A673 (cell line): ENCODE measurements at regions not wholly inside any gene's neighbourhood (a gene's known extent, or its start where the extent isn't known, plus 50 kb on each side); places are given as distances from the start of the nearest gene placed in this dataset.

Experiments used
- EZH2 ChIP-seq: fragments of 200-600 bp; sonication (generic); IDR thresholded peaks from 2 replicates; pipeline ENCODE4 v1.6.1; 2017; ENCODE audit warnings: borderline replicate concordance, low read depth, mild to moderate bottlenecking, mixed read lengths, antibody characterized with exemption, low read length; ENCODE audit not compliant: poor library complexity, severe bottlenecking
- TF ChIP-seq, protein P1 (sequence below): fragments of 300-800, 200-600 bp; sonication (generic); conservative IDR thresholded peaks from 2 replicates; pipeline ENCODE4 v1.5.1; 2017; ENCODE audit warnings: low read depth, mild to moderate bottlenecking, antibody characterized with exemption, low read length, moderate library complexity, mixed read lengths

DNA sequence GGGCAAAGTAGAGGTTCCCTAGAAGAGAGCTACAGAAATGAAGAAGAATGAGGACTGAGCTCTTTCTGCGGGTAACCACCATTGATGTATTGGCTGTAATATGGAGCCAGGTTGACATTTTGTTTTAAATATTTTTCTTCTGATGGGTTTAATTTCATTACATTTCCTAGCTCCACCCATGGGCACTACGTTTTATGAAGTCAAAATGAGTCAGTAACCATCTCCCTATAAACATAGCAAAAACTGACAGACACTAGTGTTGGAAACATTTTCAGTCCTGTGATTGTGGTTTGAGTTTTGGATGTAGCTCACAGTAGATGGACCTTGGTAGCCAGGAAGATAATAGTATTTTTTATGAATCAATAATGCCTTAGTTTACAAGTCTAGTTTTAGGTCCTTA is 470.4 kb upstream of the B3GALT2 start:
- TF ChIP-seq, protein P1, sequence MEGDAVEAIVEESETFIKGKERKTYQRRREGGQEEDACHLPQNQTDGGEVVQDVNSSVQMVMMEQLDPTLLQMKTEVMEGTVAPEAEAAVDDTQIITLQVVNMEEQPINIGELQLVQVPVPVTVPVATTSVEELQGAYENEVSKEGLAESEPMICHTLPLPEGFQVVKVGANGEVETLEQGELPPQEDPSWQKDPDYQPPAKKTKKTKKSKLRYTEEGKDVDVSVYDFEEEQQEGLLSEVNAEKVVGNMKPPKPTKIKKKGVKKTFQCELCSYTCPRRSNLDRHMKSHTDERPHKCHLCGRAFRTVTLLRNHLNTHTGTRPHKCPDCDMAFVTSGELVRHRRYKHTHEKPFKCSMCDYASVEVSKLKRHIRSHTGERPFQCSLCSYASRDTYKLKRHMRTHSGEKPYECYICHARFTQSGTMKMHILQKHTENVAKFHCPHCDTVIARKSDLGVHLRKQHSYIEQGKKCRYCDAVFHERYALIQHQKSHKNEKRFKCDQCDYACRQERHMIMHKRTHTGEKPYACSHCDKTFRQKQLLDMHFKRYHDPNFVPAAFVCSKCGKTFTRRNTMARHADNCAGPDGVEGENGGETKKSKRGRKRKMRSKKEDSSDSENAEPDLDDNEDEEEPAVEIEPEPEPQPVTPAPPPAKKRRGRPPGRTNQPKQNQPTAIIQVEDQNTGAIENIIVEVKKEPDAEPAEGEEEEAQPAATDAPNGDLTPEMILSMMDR: no peak
- TF ChIP-seq EZH2: no peak
